ENCODE measurements at regions not wholly inside any gene's neighbourhood (a gene's known extent, or its start where the extent isn't known, plus 50 kb on each side); places are given as distances from the start of the nearest gene placed in this dataset.

DNA sequence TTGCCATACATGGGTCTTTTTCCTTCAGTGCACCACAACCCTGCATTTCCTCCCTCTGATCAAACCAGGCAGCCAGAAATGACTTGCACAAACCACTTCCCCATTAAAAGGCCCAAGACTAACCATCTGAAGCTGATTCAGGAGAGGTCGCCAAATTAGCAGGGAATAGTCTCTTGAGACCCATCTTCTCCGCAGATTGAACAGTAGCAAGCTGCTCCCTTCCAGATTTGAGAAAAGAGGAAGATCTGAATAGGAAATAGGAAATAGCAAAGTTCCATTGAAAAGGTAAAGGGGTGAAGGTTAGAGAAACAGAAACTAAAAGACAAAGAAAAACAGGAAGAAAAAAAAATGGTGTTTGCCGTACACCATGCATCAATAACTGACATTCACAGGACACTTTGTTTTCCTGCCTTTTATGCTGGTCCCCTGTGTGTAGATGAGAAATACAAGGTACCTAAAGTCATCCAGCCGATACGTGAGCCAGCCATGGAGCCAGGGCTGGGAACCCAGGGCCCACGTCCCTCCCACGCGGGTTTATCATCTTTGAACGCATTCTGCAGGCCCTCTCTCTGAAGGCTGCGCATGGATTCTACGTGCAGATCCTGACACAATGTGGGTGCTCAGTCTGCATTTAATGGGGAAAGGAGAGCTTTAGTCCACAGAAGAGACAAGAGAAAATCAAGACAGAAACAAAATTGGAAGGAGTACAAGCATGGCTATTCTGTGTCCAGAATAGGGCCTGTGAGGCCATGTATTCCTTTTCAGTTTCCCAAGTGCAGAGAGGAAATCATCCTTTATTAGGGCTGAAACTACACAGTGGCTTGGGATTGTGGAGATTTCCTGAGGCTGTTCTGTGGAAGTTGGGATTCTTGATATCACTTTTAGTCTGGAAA is 268.4 kb upstream of the NPVF start:
- WGBS, result 76% methylated on average over 11 of the region's 11 CpGs
- Histone ChIP-seq H3K4me3 (no peak overlapping the region), H3K9me3 (no peaks in the 10 kb centered on the region), H3K27ac (replicated peaks in 1 of 4) (peak overlapping the region in 1 of 4 donors; percentile 8), H3K4me1 (peaks cover 5 to 10% (median 7%) of the 10 kb centered on the region in 4 donors), H3K36me3 (no peaks in the 10 kb centered on the region), H3K27me3 (no peaks in the 10 kb centered on the region)
- TF ChIP-seq EP300 (IDR thresholded peaks at IDR 0.05) (no peak), POLR2A (IDR thresholded peaks at IDR 0.05; ENCODE audit: low read depth) (no peak), POLR2AphosphoS5 (IDR thresholded peaks at IDR 0.05) (no peak)
- TF ChIP-seq, protein P1, sequence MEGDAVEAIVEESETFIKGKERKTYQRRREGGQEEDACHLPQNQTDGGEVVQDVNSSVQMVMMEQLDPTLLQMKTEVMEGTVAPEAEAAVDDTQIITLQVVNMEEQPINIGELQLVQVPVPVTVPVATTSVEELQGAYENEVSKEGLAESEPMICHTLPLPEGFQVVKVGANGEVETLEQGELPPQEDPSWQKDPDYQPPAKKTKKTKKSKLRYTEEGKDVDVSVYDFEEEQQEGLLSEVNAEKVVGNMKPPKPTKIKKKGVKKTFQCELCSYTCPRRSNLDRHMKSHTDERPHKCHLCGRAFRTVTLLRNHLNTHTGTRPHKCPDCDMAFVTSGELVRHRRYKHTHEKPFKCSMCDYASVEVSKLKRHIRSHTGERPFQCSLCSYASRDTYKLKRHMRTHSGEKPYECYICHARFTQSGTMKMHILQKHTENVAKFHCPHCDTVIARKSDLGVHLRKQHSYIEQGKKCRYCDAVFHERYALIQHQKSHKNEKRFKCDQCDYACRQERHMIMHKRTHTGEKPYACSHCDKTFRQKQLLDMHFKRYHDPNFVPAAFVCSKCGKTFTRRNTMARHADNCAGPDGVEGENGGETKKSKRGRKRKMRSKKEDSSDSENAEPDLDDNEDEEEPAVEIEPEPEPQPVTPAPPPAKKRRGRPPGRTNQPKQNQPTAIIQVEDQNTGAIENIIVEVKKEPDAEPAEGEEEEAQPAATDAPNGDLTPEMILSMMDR (IDR thresholded peaks at IDR 0.05), result no peak
- DNase-seq (ENCODE audit: extremely low spot score), result peak; percentile 75
- intact Hi-C loops (cut with DNase I), result no loop called here

GRCh38 chr7:25500393-25500921 is 272.2 kb upstream of the NPVF start:
- 64% methylated on average over 4 of the region's 4 CpGs for WGBS

GRCh38 chr7:25503306-25503705 is 275.0 kb upstream of the NPVF start:
- Histone ChIP-seq H3K4me3 (no peak overlapping the region), H3K36me3 (no peaks in the 10 kb centered on the region), H3K4me1 (no peaks in the 10 kb centered on the region), H3K9me3 (no peaks in the 10 kb centered on the region), H3K27ac (replicated peaks in 1 of 4) (no peak overlapping the region), H3K27me3 (no peaks in the 10 kb centered on the region)
- 74% methylated on average over 2 of the region's 2 CpGs for WGBS
- intact Hi-C loops (cut with DNase I), result no loop called here
- DNase-seq (ENCODE audit: extremely low spot score), result no peak
- TF ChIP-seq POLR2A (IDR thresholded peaks at IDR 0.05; ENCODE audit: low read depth) (no peak), POLR2AphosphoS5 (IDR thresholded peaks at IDR 0.05) (no peak), EP300 (IDR thresholded peaks at IDR 0.05) (no peak)
- TF ChIP-seq, protein P1 (IDR thresholded peaks at IDR 0.05), result no peak

More at GRCh38 chr7:25500393-25500921, 272.2 kb upstream of the NPVF start:
- TF ChIP-seq POLR2AphosphoS5 (IDR thresholded peaks at IDR 0.05) (no peak), POLR2A (IDR thresholded peaks at IDR 0.05; ENCODE audit: low read depth) (no peak), EP300 (IDR thresholded peaks at IDR 0.05) (no peak)
- TF ChIP-seq, protein P1 (IDR thresholded peaks at IDR 0.05), result no peak
- Histone ChIP-seq H3K27ac (replicated peaks in 1 of 4) (no peak overlapping the region), H3K9me3 (no peaks in the 10 kb centered on the region), H3K36me3 (no peaks in the 10 kb centered on the region), H3K4me3 (no peak overlapping the region), H3K27me3 (no peaks in the 10 kb centered on the region), H3K4me1 (peaks cover 2 to 4% (median 3%) of the 10 kb centered on the region in 4 donors)
- DNase-seq (ENCODE audit: extremely low spot score), result no peak
- intact Hi-C loops (cut with DNase I), result no loop called here

DNA sequence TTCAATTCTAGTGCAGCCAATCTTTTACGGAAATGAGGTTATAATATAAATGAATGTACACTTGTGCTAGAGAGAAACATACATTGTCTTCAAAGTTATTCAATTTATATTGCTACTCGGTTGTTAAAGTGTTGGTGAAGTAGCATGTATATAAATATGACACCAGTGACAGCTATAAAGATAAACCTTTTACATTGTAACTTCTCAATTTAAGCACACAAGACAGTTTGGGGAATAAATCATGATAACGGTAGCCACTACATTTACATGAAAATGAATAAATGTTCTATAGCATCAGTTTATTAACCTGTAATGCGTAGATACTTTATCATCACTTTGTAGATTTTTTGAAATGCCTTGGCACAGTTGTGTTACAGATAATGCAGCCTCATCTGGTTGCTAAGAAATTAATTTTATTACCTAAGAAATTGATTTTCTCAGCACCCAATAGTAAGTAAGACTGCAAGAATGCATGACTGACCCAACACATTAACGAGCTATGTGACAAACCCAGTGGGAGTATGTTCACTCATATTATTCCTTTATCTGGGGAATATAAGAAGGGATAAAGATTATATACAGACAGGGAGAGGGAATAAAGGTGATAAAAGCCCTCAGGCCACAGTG is 283.9 kb upstream of the NPVF start:
- Histone ChIP-seq H3K36me3 (no peaks in the 10 kb centered on the region), H3K9me3 (no peaks in the 10 kb centered on the region), H3K4me1 (no peaks in the 10 kb centered on the region), H3K27me3 (no peaks in the 10 kb centered on the region), H3K27ac (replicated peaks in 1 of 4) (no peak overlapping the region), H3K4me3 (no peak overlapping the region)
- WGBS, result 68% methylated on average over 5 of the region's 5 CpGs
- intact Hi-C loops (cut with DNase I), result no loop called here
- no peak for DNase-seq (ENCODE audit: extremely low spot score)
- TF ChIP-seq EP300 (IDR thresholded peaks at IDR 0.05) (no peak), POLR2A (IDR thresholded peaks at IDR 0.05; ENCODE audit: low read depth) (no peak), POLR2AphosphoS5 (IDR thresholded peaks at IDR 0.05) (no peak)
- TF ChIP-seq, protein P1 (IDR thresholded peaks at IDR 0.05), result no peak
